Prostate gland (tissue), 2 donors: ENCODE measurements at regions not wholly inside any gene's neighbourhood (a gene's known extent, or its start where the extent isn't known, plus 50 kb on each side); places are given as distances from the start of the nearest gene placed in this dataset.

ENCODE experiments used
- DNase-seq: peaks from one replicate; pipeline ENCODE4 v3.0.0-alpha.2; 2019; ENCODE audit warnings: low spot score
- H3K27ac ChIP-seq, 2 donors: fragments of 200-600 bp; sonication (generic); 2 replicates each; pipeline ENCODE4 v1.5.1; 2017 to 2019
- H3K27me3 ChIP-seq: fragments of 200-600 bp; sonication (generic); replicated peaks from 2 replicates; pipeline ENCODE4 v1.5.1; 2019; ENCODE audit not compliant: insufficient read depth
- H3K36me3 ChIP-seq, 2 donors: fragments of 200-600 bp; sonication (generic); 1 replicate in 1 of 2; 2 replicates in 1 of 2; pipeline versions ENCODE4 v1.5.1 to v1.8.1; 2017 to 2019
- H3K4me1 ChIP-seq: fragments of 200-600 bp; sonication (generic); replicated peaks from 2 replicates; pipeline ENCODE4 v1.5.1; 2019
- H3K4me3 ChIP-seq, 2 donors: fragments of 200-600 bp; sonication (generic); 2 replicates each; pipeline ENCODE4 v1.5.1; 2017 to 2019
- H3K9me3 ChIP-seq: fragments of 200-600 bp; sonication (generic); 2 replicates; pipeline ENCODE4 v1.5.1; 2017
- CTCF ChIP-seq, 4 experiments: fragments of 200-600 bp in 2 of 4; fragments of 450-650 bp in 2 of 4; sonication (generic) in 2 of 4; IDR thresholded peaks; 1 replicate in 3 of 4; 2 replicates in 1 of 4; pipeline ENCODE4 v1.5.1; 2016 to 2019; ENCODE audit warnings: antibody characterized with exemption in 4 of 4, mild to moderate bottlenecking in 2 of 4, moderate library complexity in 2 of 4
- POLR2A ChIP-seq: fragments of 450-650 bp; IDR thresholded peaks from one replicate; pipeline ENCODE4 v1.6.1; 2016; ENCODE audit warnings: antibody characterized with exemption, mild to moderate bottlenecking
- POLR2AphosphoS5 ChIP-seq: sonication (generic); formaldehyde crosslinking; IDR thresholded peaks from one replicate; pipeline ENCODE4 v1.6.1; 2017; ENCODE audit warnings: antibody characterized with exemption
- WGBS: methylation state at CpG from one replicate; pipeline ENCODE4 v1.1.5; 2018; 5-methylcytosine and 5-hydroxymethylcytosine counted together
- intact Hi-C: fragments of 100-400 bp; cut with DNase I; formaldehyde crosslinking; loops from one replicate; pipeline ENCODE4 v1.14.2; 2022

GRCh38 chr3:77935418-77935817 lies 895.5 kb downstream of the ROBO2 start:
- WGBS, result 81% methylated on average over 1 of the region's 1 CpG
- TF ChIP-seq POLR2A, result no peak
- TF ChIP-seq CTCF (IDR thresholded peaks at IDR 0.05), result no peak
- TF ChIP-seq POLR2AphosphoS5, result no peak
- H3K27ac ChIP-seq, result no peak overlapping the region
- H3K27me3 ChIP-seq, result no peaks in the 10 kb centered on the region
- no peaks in the 10 kb centered on the region for H3K9me3 ChIP-seq
- H3K36me3 ChIP-seq, result no peaks in the 10 kb centered on the region
- no peak for DNase-seq
- no peaks in the 10 kb centered on the region for H3K4me1 ChIP-seq
- no peak overlapping the region for H3K4me3 ChIP-seq
- intact Hi-C loops, result no loop called here

DNA sequence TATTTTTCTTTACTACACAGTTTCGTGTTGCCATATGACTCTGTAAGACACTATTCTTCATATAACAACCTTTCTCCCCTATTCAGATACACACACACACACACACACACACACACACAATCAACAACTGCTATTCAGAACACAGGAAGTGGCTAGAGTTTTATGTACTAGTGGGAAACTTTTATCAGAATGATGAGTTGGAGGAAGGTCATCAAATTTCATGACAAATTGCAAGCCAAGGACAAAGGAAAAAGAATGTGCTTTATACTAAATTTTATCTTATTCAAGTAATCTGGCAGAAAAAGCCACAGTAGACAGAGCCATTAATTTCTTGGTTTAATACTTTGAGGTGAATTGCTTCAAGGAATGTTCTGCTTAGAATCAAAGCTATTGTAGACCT lies 899.8 kb downstream of the ROBO2 start:
- Histone ChIP-seq H3K4me3 (no peak overlapping the region), H3K27ac (no peak overlapping the region), H3K36me3 (no peaks in the 10 kb centered on the region), H3K9me3 (no peaks in the 10 kb centered on the region), H3K27me3 (no peaks in the 10 kb centered on the region), H3K4me1 (no peaks in the 10 kb centered on the region)
- DNase-seq, result no peak
- intact Hi-C loops, result no loop called here
- no peak for TF ChIP-seq POLR2A
- TF ChIP-seq CTCF (IDR thresholded peaks at IDR 0.05), result no peak
- TF ChIP-seq POLR2AphosphoS5, result no peak
- WGBS, result 29% methylated on average over 1 of the region's 1 CpG

GRCh38 chr3:77943598-77943997 lies 903.7 kb downstream of the ROBO2 start:
- H3K36me3 ChIP-seq, result no peaks in the 10 kb centered on the region
- intact Hi-C loops, result no loop called here
- no peak overlapping the region for H3K27ac ChIP-seq
- DNase-seq, result no peak
- TF ChIP-seq CTCF (IDR thresholded peaks at IDR 0.05) (no peak), POLR2AphosphoS5 (no peak)
- 94% methylated on average over 4 of the region's 4 CpGs for WGBS
- H3K27me3 ChIP-seq, result no peaks in the 10 kb centered on the region
- no peaks in the 10 kb centered on the region for H3K9me3 ChIP-seq
- no peaks in the 10 kb centered on the region for H3K4me1 ChIP-seq
- H3K4me3 ChIP-seq, result no peak overlapping the region

- 71% methylated on average over 3 of the region's 3 CpGs for WGBS
- no peak overlapping the region for H3K27ac ChIP-seq
- TF ChIP-seq POLR2A (no peak), POLR2AphosphoS5 (no peak), CTCF (IDR thresholded peaks at IDR 0.05) (no peak)
- DNase-seq, result no peak
- intact Hi-C loops, result no loop called here
- H3K4me3 ChIP-seq, result no peak overlapping the region
- no peaks in the 10 kb centered on the region for H3K36me3 ChIP-seq
- H3K4me1 ChIP-seq, result no peaks in the 10 kb centered on the region
- no peaks in the 10 kb centered on the region for H3K27me3 ChIP-seq
- no peaks in the 10 kb centered on the region for H3K9me3 ChIP-seq
Measured at GRCh38 chr3:77945320-77945719, 905.4 kb downstream of the ROBO2 start.

- Histone ChIP-seq H3K4me3 (no peak overlapping the region), H3K27ac (no peak overlapping the region), H3K4me1 (no peaks in the 10 kb centered on the region), H3K27me3 (no peaks in the 10 kb centered on the region), H3K9me3 (no peaks in the 10 kb centered on the region), H3K36me3 (no peaks in the 10 kb centered on the region)
- TF ChIP-seq CTCF (IDR thresholded peaks at IDR 0.05), result no peak
- no peak for TF ChIP-seq POLR2AphosphoS5
- no peak for TF ChIP-seq POLR2A
- no peak for DNase-seq
- intact Hi-C loops, result no loop called here
Measured at GRCh38 chr3:77947671-77948070, 907.8 kb downstream of the ROBO2 start.
